Stimulated activated naive CD8-positive, alpha-beta T cell treated with anti-CD3 and anti-CD28 coated beads, Interleukin-15, Interleukin-2, amounts not matched to agents 100 U/mL and 50 U/mL, for 24 hours (primary cell): ENCODE measurements at regions not wholly inside any gene's neighbourhood (a gene's known extent, or its start where the extent isn't known, plus 50 kb on each side); places are given as distances from the start of the nearest gene placed in this dataset.

Experiments
- ATAC-seq: fragments of 150-1000 bp; cut with Tn5 transposase; one replicate; pipeline ENCODE4 v1.10.0; 2021
- DNase-seq: peaks from one replicate; pipeline ENCODE4 v3.0.0; 2021

GRCh38 chr2:120785228-120785966 lies 49.7 kb downstream of the GLI2 start:
- no peak for ATAC-seq

GRCh38 chr2:120786038-120786960 lies 50.6 kb downstream of the GLI2 start:
- ATAC-seq: no peak
- DNase-seq: no peak

More at GRCh38 chr2:120785228-120785966, 49.7 kb downstream of the GLI2 start:
- no peak for DNase-seq

- DNase-seq: no peak
- no peak for ATAC-seq
Measured at GRCh38 chr2:120787111-120787821, 51.6 kb downstream of the GLI2 start.

- DNase-seq: no peak
- no peak for ATAC-seq
Measured at GRCh38 chr2:120787822-120788700, 52.4 kb downstream of the GLI2 start.

GRCh38 chr2:120791243-120791961 lies 55.7 kb downstream of the GLI2 start:
- no peak for DNase-seq
- ATAC-seq: no peak

- DNase-seq (no peak), ATAC-seq (no peak)
Measured at GRCh38 chr2:120791962-120792297, 56.3 kb downstream of the GLI2 start.

GRCh38 chr2:120793682-120794403 lies 58.2 kb downstream of the GLI2 start:
- DNase-seq (no peak), ATAC-seq (no peak)

DNA sequence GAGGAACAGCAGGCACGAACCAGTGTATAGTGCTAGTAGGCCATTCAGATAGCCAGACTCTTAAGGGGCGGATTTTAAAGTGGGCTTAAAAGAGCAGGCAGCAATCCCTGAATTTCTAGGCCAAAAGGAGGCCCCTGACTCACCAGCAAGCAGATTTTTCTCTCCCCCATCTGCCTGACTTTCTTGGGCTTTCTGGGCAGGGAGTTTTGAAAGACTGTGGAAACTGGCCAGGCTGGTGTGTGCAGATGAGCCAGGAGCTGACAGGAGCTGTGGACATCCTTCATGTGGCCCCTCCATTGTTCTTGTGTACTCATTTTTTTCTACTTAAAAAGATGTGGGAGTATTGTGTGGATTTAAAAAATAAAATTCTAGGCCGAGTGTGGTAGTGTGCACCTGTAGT lies 59.0 kb downstream of the GLI2 start:
- DNase-seq (no peak), ATAC-seq (no peak)

GRCh38 chr2:120796094-120796493 lies 60.4 kb downstream of the GLI2 start:
- no peak for ATAC-seq
- no peak for DNase-seq

GRCh38 chr2:120797421-120798221 lies 62.0 kb downstream of the GLI2 start:
- DNase-seq (no peak), ATAC-seq (no peak)

DNA sequence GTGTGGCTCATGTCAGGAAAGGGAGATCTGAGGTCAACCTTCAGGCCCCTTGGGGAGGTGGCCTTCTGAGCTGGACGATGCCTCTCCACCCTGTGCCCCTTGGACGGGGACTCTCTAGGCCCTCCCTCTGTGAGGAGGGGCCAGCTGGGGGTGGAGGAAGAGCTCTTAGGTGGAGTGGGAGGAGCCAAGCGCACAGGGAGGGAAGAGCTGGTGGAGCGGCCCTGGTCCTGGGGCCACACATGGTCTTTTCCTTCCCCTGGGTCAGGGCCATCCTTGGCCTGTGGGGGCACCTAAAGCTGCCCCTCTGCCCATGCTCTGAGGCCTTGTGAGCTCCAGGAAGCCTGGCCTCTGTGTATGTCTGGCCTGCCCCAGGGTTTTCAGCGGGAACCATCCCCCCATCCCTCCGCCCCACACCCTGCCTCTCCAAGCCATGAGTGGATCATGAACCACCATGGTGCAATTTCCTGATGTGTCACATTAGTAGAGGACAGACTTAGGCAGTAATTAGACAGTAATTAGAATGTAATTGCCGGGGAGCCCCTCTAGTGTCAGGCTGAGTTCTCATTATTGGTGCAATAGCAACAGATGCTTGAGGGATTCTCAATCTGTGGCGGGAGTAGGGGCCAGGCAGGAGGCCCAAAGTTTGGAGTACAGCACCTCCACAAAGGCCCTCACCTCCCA lies 63.0 kb downstream of the GLI2 start:
- ATAC-seq (no peak), DNase-seq (no peak)

DNA sequence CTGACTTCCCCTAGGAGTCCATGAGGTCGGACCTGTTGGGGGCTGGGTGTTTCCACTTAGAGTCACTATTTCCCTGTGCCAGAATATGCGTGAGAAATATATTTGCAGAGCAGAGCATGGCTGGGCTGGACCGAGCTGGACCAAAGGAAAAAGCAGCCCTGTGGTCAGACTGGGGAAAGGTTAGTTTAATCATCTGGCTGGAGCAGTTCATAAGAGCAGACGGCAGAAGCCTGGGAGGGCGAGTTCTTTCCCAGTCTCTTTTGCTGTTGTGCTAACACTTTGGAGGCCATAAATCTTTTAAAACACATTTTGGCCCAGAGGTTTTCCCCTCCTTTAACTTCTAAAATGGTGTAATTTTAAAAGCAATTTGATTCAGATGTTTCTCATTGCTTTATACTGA lies 66.5 kb downstream of the GLI2 start:
- ATAC-seq: no peak
- DNase-seq: no peak

- no peak for ATAC-seq
- no peak for DNase-seq
Measured at GRCh38 chr2:120802867-120803484, 67.3 kb downstream of the GLI2 start.

DNA sequence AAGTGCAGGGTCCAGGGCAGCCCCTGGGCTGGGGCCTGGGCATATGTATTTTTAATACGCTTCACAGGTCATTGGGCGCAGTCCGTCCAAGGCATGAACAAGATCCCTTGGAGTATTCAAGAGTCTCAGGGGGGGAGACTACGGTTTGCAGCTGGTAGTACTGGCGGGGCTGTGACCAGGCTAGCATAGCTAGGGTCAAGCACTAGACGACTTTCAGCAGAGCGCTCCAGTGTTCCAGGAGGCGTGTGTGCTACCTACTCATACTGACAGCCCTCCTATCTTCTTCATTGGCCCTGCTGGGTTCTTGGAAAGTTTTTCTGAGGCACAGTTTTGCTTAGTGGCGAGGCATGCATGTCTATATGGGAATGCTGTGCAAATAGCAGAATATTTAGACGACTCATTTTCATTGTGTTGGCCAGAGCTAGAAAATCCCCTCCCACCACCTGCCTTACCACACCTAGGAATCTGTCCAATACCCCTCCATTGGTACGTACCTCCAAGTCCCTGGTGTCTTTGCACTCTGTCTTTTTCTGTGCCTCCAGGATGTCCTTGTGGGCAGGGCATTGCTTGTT lies 68.2 kb downstream of the GLI2 start:
- ATAC-seq: no peak
- no peak for DNase-seq

GRCh38 chr2:120804459-120804858 lies 68.8 kb downstream of the GLI2 start:
- ATAC-seq: no peak
- no peak for DNase-seq

- DNase-seq: no peak
- ATAC-seq: no peak
Measured at GRCh38 chr2:120805011-120805410, 69.3 kb downstream of the GLI2 start.

DNA sequence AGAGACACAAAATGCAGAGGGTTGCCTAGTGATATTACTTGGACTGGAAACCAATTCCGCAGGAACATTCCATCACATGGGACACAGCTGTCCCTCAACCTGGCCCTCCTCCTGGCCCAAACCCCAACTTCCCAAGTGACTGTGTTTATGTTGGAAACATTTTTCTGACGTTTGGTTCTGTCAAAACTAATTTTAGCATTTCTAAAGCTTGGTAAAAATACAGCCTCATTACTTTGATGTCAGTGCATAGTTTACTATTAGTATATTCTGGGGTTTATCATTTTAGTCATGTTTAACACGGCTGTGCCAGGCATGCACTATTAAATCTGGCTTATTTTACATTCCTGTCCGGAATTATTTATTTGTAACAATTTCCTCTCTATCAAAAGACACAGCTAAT lies 69.9 kb downstream of the GLI2 start:
- DNase-seq: no peak
- ATAC-seq: no peak

- no peak for ATAC-seq
- no peak for DNase-seq
Measured at GRCh38 chr2:120807751-120808150, 72.1 kb downstream of the GLI2 start.
